ENCODE measurements at regions not wholly inside any gene's neighbourhood (a gene's known extent, or its start where the extent isn't known, plus 50 kb on each side); places are given as distances from the start of the nearest gene placed in this dataset.

- TF ChIP-seq, protein P1, sequence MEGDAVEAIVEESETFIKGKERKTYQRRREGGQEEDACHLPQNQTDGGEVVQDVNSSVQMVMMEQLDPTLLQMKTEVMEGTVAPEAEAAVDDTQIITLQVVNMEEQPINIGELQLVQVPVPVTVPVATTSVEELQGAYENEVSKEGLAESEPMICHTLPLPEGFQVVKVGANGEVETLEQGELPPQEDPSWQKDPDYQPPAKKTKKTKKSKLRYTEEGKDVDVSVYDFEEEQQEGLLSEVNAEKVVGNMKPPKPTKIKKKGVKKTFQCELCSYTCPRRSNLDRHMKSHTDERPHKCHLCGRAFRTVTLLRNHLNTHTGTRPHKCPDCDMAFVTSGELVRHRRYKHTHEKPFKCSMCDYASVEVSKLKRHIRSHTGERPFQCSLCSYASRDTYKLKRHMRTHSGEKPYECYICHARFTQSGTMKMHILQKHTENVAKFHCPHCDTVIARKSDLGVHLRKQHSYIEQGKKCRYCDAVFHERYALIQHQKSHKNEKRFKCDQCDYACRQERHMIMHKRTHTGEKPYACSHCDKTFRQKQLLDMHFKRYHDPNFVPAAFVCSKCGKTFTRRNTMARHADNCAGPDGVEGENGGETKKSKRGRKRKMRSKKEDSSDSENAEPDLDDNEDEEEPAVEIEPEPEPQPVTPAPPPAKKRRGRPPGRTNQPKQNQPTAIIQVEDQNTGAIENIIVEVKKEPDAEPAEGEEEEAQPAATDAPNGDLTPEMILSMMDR (IDR thresholded peaks at IDR 0.05): no peak
- no peak for TF ChIP-seq POLR2A (IDR thresholded peaks at IDR 0.05)
These were observed 118.7 kb downstream of the MRM1 start for GRCh38 chr17:36720131-36720530.

Data from right lobe of liver (tissue), 4 donors.